ACC112 (cell line): ENCODE measurements at regions not wholly inside any gene's neighbourhood (a gene's known extent, or its start where the extent isn't known, plus 50 kb on each side); places are given as distances from the start of the nearest gene placed in this dataset.
"Not testable (repeated sequence)": the region's sequence is repeated elsewhere in the genome, so short reads cannot be mapped to it uniquely, and the experiment has no call there.

ENCODE experiments used
- H2AFZ ChIP-seq: fragments of 200-600 bp; sonication (generic); one replicate; pipeline ENCODE4 v1.6.0; 2017; ENCODE audit warnings: antibody characterized with exemption, low read length; ENCODE audit not compliant: unreplicated experiment
- H3K27ac ChIP-seq: fragments of 200-600 bp; sonication (generic); 2 replicates; pipeline ENCODE4 v1.5.1; 2014; ENCODE audit warnings: low read depth, mild to moderate bottlenecking, antibody characterized with exemption, low read length, moderate library complexity
- H3K27me3 ChIP-seq: fragments of 200-600 bp; sonication (generic); 2 replicates; pipeline ENCODE4 v1.6.1; 2014; ENCODE audit warnings: mild to moderate bottlenecking, antibody characterized with exemption, low read length, moderate library complexity, mixed read lengths; ENCODE audit not compliant: insufficient read depth
- H3K36me3 ChIP-seq: fragments of 200-600 bp; sonication (generic); 2 replicates; pipeline ENCODE4 v1.6.1; 2016; ENCODE audit warnings: mild to moderate bottlenecking, antibody characterized with exemption, low read length, moderate library complexity, mixed read lengths; ENCODE audit not compliant: insufficient read depth
- H3K4me1 ChIP-seq: fragments of 200-600 bp; sonication (generic); one replicate; pipeline ENCODE4 v1.6.1; 2016; ENCODE audit warnings: low read length, mixed read lengths; ENCODE audit not compliant: insufficient read depth, unreplicated experiment, control insufficient read depth
- H3K4me3 ChIP-seq: fragments of 200-600 bp; sonication (generic); 2 replicates; pipeline ENCODE4 v1.5.1; 2014; ENCODE audit warnings: mild to moderate bottlenecking, low read depth, low read length
- H3K79me2 ChIP-seq: fragments of 200-600 bp; sonication (generic); one replicate; pipeline ENCODE4 v1.6.0; 2016; ENCODE audit warnings: low read length; ENCODE audit not compliant: control insufficient read depth, unreplicated experiment, insufficient read depth

DNA sequence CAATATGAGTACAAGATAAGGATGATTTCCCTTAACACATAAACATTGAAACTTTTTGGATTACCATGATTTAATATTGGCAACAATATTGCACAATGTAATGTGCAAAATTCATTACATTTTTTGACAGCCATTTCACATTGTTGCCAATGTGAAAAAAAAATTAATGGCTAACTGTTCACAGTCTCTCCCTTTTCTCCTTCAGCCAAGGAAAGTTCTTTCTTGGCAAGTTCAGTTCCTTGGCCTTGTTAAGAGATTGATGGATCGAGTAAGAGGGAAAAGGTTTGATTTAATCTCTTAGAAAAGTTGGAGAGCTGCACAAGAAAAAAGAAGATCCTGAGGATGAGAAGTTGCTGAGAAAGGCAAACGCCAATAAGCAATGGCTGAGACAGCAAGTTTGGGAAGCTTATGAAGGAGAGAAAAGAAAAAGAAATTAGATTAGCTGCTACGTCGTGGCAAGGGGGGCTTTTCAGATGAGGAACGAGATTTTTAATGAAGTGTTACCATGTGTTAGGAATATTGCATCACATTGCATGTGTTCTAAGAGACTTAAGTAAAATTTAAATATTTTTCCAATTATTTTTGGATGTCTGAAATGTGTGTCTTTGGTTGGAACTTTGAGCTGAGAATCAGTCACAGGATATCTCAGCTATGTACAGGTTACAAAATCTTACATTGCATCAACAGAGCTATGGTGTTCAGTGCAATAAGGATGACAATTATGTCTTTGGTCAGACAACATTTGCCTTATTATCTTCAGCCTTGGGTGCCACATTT lies 61.4 kb upstream of the ZNF280D start:
- Histone ChIP-seq H3K4me3 (no peak overlapping the region), H3K27ac (peak overlapping the region; percentile 47), H3K79me2 (no peaks in the 10 kb centered on the region), H3K4me1 (peaks cover 7% of the 10 kb centered on the region), H2AFZ (peak overlapping the region; percentile 66), H3K27me3 (no peaks in the 10 kb centered on the region), H3K36me3 (no peaks in the 10 kb centered on the region)

DNA sequence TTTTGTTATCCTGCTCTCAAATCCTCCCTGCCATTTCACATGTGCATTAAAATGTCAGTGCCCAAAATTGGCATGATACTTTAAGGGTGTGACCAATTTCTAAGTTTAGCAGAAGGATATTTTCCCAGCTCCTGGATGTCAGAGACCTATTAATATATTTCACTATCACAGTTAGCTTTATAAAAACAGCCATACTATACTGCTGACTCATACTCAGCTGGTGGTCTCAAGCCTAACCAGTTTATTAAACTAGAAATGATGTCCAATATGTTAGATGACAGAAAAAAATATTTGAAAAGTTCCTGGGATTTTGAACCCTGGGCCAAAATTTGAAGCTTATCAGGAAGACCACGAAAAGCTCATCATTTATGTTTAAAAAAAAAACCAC lies 60.9 kb upstream of the ZNF280D start:
- H3K27me3 ChIP-seq = no peaks in the 10 kb centered on the region
- peak overlapping the region; percentile 26 for H2AFZ ChIP-seq
- peaks cover 7% of the 10 kb centered on the region for H3K4me1 ChIP-seq
- H3K79me2 ChIP-seq = no peaks in the 10 kb centered on the region
- H3K27ac ChIP-seq = peak overlapping the region; percentile 47; the same call in 1 of the 2 replicates
- H3K4me3 ChIP-seq = no peak overlapping the region
- no peaks in the 10 kb centered on the region for H3K36me3 ChIP-seq

DNA sequence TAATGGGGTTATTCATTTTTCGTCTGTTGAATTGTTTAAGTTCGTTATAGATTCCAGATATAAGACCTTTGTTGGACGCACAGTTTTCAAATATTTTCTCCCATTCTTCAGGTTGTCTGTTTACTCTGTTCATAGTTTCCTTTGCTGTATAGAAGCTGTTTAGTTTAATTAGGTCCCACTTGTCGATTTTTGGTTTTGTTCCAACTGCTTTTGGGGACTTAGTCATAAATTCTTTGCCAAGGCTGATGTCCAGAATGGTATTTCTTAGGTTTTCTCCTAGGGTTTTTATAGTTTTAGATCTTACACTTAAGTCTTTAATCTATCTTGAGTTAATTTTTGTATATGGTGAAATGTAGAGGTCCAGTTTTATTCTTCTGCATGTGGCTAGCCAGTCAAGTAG lies 58.9 kb upstream of the ZNF280D start:
- Histone ChIP-seq H3K36me3 (no peaks in the 10 kb centered on the region), H3K4me1 (peaks cover 7% of the 10 kb centered on the region), H3K4me3 (no peak overlapping the region)

DNA sequence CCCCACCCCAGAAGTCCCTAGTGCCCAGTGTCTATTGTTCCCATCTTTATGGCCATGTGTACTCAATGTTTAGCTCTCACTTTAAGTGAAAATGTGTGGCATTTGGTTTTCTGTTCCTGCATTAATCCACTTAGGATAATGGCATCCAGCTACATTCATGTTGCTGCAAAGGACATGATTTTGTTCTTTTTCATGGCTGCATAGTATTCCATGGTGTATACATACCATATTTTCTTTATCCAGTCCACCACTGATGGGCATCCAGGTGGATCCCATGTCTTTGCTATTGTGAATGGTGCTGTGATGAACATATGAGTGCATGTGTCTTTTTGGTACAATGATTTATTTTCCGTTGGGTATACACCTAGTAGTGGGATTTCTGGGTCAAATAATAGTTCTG lies 58.2 kb upstream of the ZNF280D start:
- not testable (repeated sequence) for H2AFZ ChIP-seq, H3K36me3 ChIP-seq, H3K4me3 ChIP-seq, H3K79me2 ChIP-seq, H3K4me1 ChIP-seq, H3K27me3 ChIP-seq, H3K27ac ChIP-seq

More for the DNA sequence above, 58.9 kb upstream of the ZNF280D start:
- Histone ChIP-seq H3K79me2 (no peaks in the 10 kb centered on the region), H3K27me3 (no peaks in the 10 kb centered on the region), H3K27ac (no peak overlapping the region), H2AFZ (no peak overlapping the region)

DNA sequence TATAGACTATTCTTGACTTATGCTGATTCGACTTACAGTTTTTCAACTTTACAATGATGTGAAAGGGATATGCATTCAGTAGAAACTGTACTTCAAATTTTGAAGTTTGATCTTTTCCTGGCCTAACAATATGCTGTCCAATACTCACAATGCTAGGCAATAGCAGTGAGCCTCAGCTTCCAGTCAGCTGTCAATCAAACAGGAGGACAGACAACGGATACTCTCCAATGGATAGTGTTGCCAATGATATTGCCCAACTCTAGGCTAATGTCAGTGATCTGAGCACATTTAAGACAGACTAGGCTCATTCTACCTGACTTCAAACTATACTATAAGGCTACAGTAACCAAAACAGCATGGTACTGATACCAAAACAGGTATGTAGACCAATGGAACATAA lies 55.0 kb upstream of the ZNF280D start:
- H2AFZ ChIP-seq = no peak overlapping the region
- H3K79me2 ChIP-seq = no peaks in the 10 kb centered on the region
- H3K4me3 ChIP-seq = no peak overlapping the region
- H3K36me3 ChIP-seq = no peaks in the 10 kb centered on the region
- no peaks in the 10 kb centered on the region for H3K27me3 ChIP-seq
- no peaks in the 10 kb centered on the region for H3K4me1 ChIP-seq
- H3K27ac ChIP-seq = no peak overlapping the region

DNA sequence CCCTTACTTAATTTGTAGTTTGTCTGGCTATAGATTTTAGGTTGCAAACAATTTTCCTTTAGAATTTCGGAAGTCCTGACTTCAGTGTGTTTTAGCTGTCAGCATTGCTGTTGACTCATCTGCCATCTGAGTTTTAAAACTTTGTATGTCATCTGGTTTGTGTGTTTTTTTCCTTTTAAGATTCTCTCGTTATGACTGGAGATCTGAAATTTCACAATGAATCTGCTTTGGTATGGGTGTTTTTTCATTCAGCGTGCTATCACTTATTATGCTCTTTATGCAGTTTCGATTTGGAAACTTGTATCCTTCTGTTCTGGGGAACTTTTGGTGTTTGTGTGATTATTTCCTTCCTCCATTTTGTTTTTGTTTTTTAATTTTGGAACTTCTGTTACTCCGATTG lies 53.7 kb upstream of the ZNF280D start:
- Histone ChIP-seq H2AFZ (no peak overlapping the region), H3K27me3 (no peaks in the 10 kb centered on the region), H3K27ac (no peak overlapping the region), H3K4me1 (no peaks in the 10 kb centered on the region), H3K4me3 (no peak overlapping the region), H3K36me3 (no peaks in the 10 kb centered on the region), H3K79me2 (no peaks in the 10 kb centered on the region)

DNA sequence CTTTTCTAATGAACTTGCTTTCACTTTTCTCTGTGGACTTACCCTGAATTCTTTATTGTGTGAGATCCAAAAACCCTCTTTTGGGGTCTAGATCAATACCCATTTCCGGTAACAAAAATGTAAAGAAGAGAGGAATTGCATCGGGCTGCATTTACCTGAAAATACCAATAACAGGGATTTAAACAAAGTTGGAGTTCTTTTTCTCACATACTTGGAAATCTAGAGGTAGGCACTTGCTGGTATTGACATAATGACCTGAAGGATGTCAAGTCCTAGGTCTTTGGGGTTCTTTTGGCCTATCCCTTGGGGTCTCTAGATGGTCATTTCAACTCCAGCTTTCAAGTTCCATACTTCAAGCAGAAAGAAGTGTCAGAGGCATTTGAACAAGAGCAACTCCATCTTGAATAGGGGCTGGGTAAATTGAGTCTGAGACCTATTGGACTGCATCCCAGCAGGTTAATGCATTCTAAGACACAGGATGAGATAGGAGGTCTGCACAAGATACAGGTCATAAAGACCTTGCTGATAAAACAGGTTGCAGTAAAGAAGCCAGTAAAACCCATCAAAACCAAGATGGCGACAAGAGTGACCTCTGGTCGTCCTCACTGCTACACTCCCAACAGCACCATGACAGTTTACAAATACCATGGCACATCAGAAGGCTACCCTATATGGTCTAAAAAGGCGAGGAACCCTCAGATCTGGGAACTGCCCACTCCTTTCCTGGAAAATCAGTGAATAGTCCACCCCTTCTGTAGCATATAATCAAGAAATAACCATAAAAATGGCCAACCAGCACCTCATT lies 50.8 kb upstream of the ZNF280D start:
- no peaks in the 10 kb centered on the region for H3K4me1 ChIP-seq
- no peak overlapping the region for H3K4me3 ChIP-seq
- H3K27me3 ChIP-seq = no peaks in the 10 kb centered on the region
- no peaks in the 10 kb centered on the region for H3K79me2 ChIP-seq
- no peak overlapping the region for H3K27ac ChIP-seq
- no peaks in the 10 kb centered on the region for H3K36me3 ChIP-seq
- H2AFZ ChIP-seq = no peak overlapping the region

DNA sequence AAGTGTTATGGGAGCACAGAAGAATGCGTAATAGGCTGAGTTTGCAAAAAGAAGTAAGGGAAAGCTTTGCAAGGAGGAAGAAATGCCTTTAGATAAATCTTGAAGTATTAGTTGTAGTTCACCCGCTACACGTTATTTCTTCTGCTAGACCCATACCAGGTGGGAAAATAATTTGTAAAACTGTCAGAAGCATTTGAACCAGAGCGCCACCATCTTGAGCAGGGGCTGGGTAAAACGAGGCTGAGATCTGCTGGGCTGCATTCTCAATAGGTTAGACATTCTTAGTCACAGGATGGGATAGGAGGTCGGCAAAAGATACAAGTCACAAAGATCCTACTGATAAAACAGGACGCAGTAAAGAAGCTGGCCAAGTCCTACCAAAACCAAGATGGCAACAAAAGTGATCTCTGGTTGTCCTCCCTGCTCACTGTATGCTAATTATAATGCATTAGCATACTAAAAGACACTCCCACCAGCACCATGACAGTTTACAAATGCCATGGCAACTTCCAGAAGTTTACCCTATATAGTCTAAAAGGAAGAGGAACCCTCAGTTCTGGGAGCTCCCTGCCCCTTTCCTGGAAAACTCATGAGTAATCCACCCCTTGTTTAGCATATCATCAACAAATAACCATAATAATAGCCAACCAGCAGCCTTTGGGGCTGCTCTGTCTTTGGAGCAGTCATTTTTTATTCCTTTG lies 50.0 kb upstream of the ZNF280D start:
- Histone ChIP-seq H2AFZ (no peak overlapping the region), H3K4me1 (no peaks in the 10 kb centered on the region), H3K27me3 (no peaks in the 10 kb centered on the region), H3K36me3 (no peaks in the 10 kb centered on the region), H3K79me2 (no peaks in the 10 kb centered on the region), H3K4me3 (no peak overlapping the region), H3K27ac (no peak overlapping the region)
